Ovary (tissue), 3 donors: ENCODE measurements at regions not wholly inside any gene's neighbourhood (a gene's known extent, or its start where the extent isn't known, plus 50 kb on each side); places are given as distances from the start of the nearest gene placed in this dataset.

Source experiments
- CTCF ChIP-seq, 3 donors: fragments of 450-650 bp in 2 of 3; fragments of 200-600 bp in 1 of 3; IDR thresholded peaks; one replicate each; pipeline versions ENCODE4 v1.5.1 to v1.8.0; 2016 to 2022; ENCODE audit warnings: antibody characterized with exemption in 3 of 3, mild to moderate bottlenecking in 1 of 3
- EP300 ChIP-seq: sonication (generic); formaldehyde crosslinking; IDR thresholded peaks from one replicate; pipeline ENCODE4 v1.6.1; 2017; ENCODE audit warnings: antibody characterized with exemption
- POLR2A ChIP-seq: fragments of 450-650 bp; IDR thresholded peaks from one replicate; pipeline ENCODE4 v1.6.1; 2017; ENCODE audit warnings: antibody characterized with exemption, mild to moderate bottlenecking, moderate library complexity
- donor health status: DM: no; HTN: no; CAD: no.

- no peak for TF ChIP-seq CTCF (IDR thresholded peaks at IDR 0.05)
- TF ChIP-seq EP300, result no peak
- no peak for TF ChIP-seq POLR2A
Measured at GRCh38 chr2:4168834-4169233, 465.5 kb downstream of the DCDC2C start.
